HCT116 (cell line): ENCODE measurements at regions not wholly inside any gene's neighbourhood (a gene's known extent, or its start where the extent isn't known, plus 50 kb on each side); places are given as distances from the start of the nearest gene placed in this dataset.

ENCODE experiments used
- ATAC-seq: fragments of 200-7000 bp; cut with Tn5 transposase; 2 replicates; pipeline ENCODE4 v1.9.1; 2020; ENCODE audit warnings: mild to moderate bottlenecking, moderate library complexity
- BruUV-seq: library from RNA; stranded (reverse); fragments of 400-500 nt; replicated peaks from 2 replicates; lab custom pipeline; 2021; lab: Mats Ljungman, UMichigan
- CTCF ChIA-PET: fragments of 300-600 bp; sonication (Branson Sonifier 250); formaldehyde crosslinking; loops from one replicate; lab custom pipeline; 2021; ENCODE audit warnings: antibody characterized with exemption; lab: Charles Lee
- POLR2A ChIA-PET: fragments of 300-600, 350-600 bp; sonication (Branson Sonifier 250); formaldehyde crosslinking; loops from one replicate; lab custom pipeline; 2021; ENCODE audit warnings: antibody characterized with exemption; lab: Charles Lee
- RAD21 ChIA-PET, 2 experiments: fragments of 300-600 bp; sonication (Branson Sonifier 250); formaldehyde crosslinking; loops; one replicate each; lab custom pipeline; 2023; ENCODE audit warnings: low total read pairs in 2 of 2; ENCODE audit not compliant: uncharacterized antibody in 2 of 2, unreplicated experiment in 2 of 2, low non-redundant PET in 1 of 2; lab: Charles Lee
- DNase-seq: peaks from one replicate; pipeline ENCODE4 v3.0.0-alpha.2; 2010; ENCODE audit warnings: low read depth, low spot score
- H2AFZ ChIP-seq: fragments of 200-600 bp; shearing (Covaris generic), sonication (generic); 2 replicates; pipeline ENCODE4 v1.6.1; 2017; ENCODE audit warnings: low read depth, mixed run types, mixed read lengths, antibody characterized with exemption, low read length; ENCODE audit not compliant: poor library complexity, severe bottlenecking
- H3K27ac ChIP-seq: 2 replicates; pipeline ENCODE4 v1.5.1; 2012; ENCODE audit warnings: low read depth, low read length
- H3K27me3 ChIP-seq: fragments of 200-600 bp; sonication (generic); 2 replicates; pipeline ENCODE4 v1.6.1; 2016; ENCODE audit warnings: mixed run types, low read length, mixed read lengths; ENCODE audit not compliant: insufficient read depth
- H3K36me3 ChIP-seq, 2 experiments: fragments of 200-500 bp in 1 of 2; fragments of 200-600 bp in 1 of 2; sonication (Bioruptor generic) in 1 of 2; sonication (generic) in 1 of 2; 2 replicates each; pipeline versions ENCODE4 v1.5.1 to v1.6.1; 2014 to 2016; ENCODE audit warnings: low read length in 2 of 2, inconsistent platforms in 1 of 2, mixed read lengths in 1 of 2, mixed run types in 1 of 2; ENCODE audit not compliant: insufficient read depth in 2 of 2, control insufficient read depth in 1 of 2
- H3K4me1 ChIP-seq, 2 experiments: fragments of 200-600 bp in 1 of 2; sonication (generic) in 1 of 2; 2 replicates each; pipeline versions ENCODE4 v1.5.1 to v1.6.1; 2012 to 2017; ENCODE audit warnings: low read length in 2 of 2, inconsistent platforms in 1 of 2, mild to moderate bottlenecking in 1 of 2, mixed read lengths in 1 of 2, mixed run types in 1 of 2, moderate library complexity in 1 of 2; ENCODE audit not compliant: insufficient read depth in 2 of 2, control insufficient read depth in 1 of 2
- H3K4me2 ChIP-seq: fragments of 200-600 bp; sonication (generic); 2 replicates; pipeline ENCODE4 v1.6.1; 2017; ENCODE audit warnings: mixed run types, low read length, mixed read lengths
- H3K4me3 ChIP-seq, 2 experiments: fragments of 200-600 bp in 1 of 2; sonication (generic) in 1 of 2; replicated peaks in 1 of 2; 2 replicates each; pipeline ENCODE4 v1.5.1; 2011 to 2016; ENCODE audit warnings: low read length in 2 of 2, control low read depth in 1 of 2, low read depth in 1 of 2, mild to moderate bottlenecking in 1 of 2, mixed read lengths in 1 of 2, mixed run types in 1 of 2
- H3K79me2 ChIP-seq: fragments of 200-600 bp; sonication (generic); 2 replicates; pipeline ENCODE4 v1.6.1; 2017; ENCODE audit warnings: mild to moderate bottlenecking, mixed run types, low read length, moderate library complexity, mixed read lengths; ENCODE audit not compliant: insufficient read depth
- H3K9ac ChIP-seq: fragments of 200-600 bp; sonication (generic); 2 replicates; pipeline ENCODE4 v1.6.1; 2016; ENCODE audit warnings: low read length, mixed read lengths
- H3K9me2 ChIP-seq: fragments of 200-600 bp; sonication (generic), shearing (Covaris generic); 2 replicates; pipeline ENCODE4 v1.6.1; 2017; ENCODE audit warnings: mixed run types, mild to moderate bottlenecking, moderate library complexity; ENCODE audit not compliant: insufficient read depth
- H3K9me3 ChIP-seq, 2 experiments: fragments of 200-500 bp in 1 of 2; fragments of 200-600 bp in 1 of 2; sonication (Bioruptor generic) in 1 of 2; sonication (generic) in 1 of 2; 2 replicates each; pipeline ENCODE4 v1.6.1; 2014 to 2017; ENCODE audit warnings: low read length in 2 of 2, mixed read lengths in 2 of 2, inconsistent platforms in 1 of 2, low read depth in 1 of 2, mild to moderate bottlenecking in 1 of 2, mixed run types in 1 of 2, moderate library complexity in 1 of 2; ENCODE audit not compliant: control insufficient read depth in 1 of 2, insufficient read depth in 1 of 2
- H4K20me1 ChIP-seq: fragments of 200-600 bp; sonication (generic), shearing (Covaris generic); 2 replicates; pipeline ENCODE4 v1.6.1; 2017; ENCODE audit warnings: mixed run types, mild to moderate bottlenecking, moderate library complexity; ENCODE audit not compliant: insufficient read depth
- CBX3 ChIP-seq: IDR thresholded peaks from 2 replicates; pipeline ENCODE4 v1.6.1; 2012; ENCODE audit warnings: low read depth
- CEBPB ChIP-seq: IDR thresholded peaks from 2 replicates; pipeline ENCODE4 v1.6.1; 2012; ENCODE audit warnings: low read depth
- EGR1 ChIP-seq: IDR thresholded peaks from 2 replicates; pipeline ENCODE4 v1.6.1; 2012; ENCODE audit warnings: low read depth
- ELF1 ChIP-seq: IDR thresholded peaks from 2 replicates; pipeline ENCODE4 v1.6.1; 2012; ENCODE audit warnings: low read depth, borderline replicate concordance
- EZH2phosphoT487 ChIP-seq: fragments of 200-600 bp; IDR thresholded peaks from 2 replicates; pipeline ENCODE4 v1.6.1; 2018; ENCODE audit warnings: antibody characterized with exemption, borderline replicate concordance
- FOSL1 ChIP-seq: IDR thresholded peaks from 2 replicates; pipeline ENCODE4 v1.6.1; 2012; ENCODE audit warnings: low read depth
- POLR2A ChIP-seq: IDR thresholded peaks from 2 replicates; pipeline ENCODE4 v1.7.0; 2011; ENCODE audit warnings: borderline replicate concordance; ENCODE audit not compliant: insufficient read depth, insufficient read length; ENCODE audit errors: extremely low read depth
- POLR2AphosphoS5 ChIP-seq: IDR thresholded peaks from 2 replicates; pipeline ENCODE4 v1.6.1; 2011; ENCODE audit warnings: mild to moderate bottlenecking, low read depth, low read length, moderate library complexity
- SIN3A ChIP-seq: IDR thresholded peaks from 2 replicates; pipeline ENCODE4 v1.6.1; 2012; ENCODE audit warnings: low read depth
- YY1 ChIP-seq: IDR thresholded peaks from 2 replicates; pipeline ENCODE4 v1.6.1; 2011; ENCODE audit warnings: low read length, low read depth, moderate library complexity, mild to moderate bottlenecking; ENCODE audit not compliant: insufficient replicate concordance; ENCODE audit errors: extremely low read depth
- intact Hi-C: fragments of 100-400 bp; cut with micrococcal nuclease; formaldehyde crosslinking; loops from 2 replicates; pipeline ENCODE4 v1.10.0; 2022
- TF ChIP-seq, protein P1 (sequence below): IDR thresholded peaks from 2 replicates; pipeline ENCODE4 v1.6.1; 2012; ENCODE audit warnings: low read depth
- TF ChIP-seq, protein P2 (sequence below): IDR thresholded peaks from 2 replicates; pipeline ENCODE4 v1.6.1; 2011; ENCODE audit warnings: mild to moderate bottlenecking, low read length, moderate library complexity; ENCODE audit not compliant: insufficient replicate concordance; ENCODE audit errors: extremely low read depth

DNA sequence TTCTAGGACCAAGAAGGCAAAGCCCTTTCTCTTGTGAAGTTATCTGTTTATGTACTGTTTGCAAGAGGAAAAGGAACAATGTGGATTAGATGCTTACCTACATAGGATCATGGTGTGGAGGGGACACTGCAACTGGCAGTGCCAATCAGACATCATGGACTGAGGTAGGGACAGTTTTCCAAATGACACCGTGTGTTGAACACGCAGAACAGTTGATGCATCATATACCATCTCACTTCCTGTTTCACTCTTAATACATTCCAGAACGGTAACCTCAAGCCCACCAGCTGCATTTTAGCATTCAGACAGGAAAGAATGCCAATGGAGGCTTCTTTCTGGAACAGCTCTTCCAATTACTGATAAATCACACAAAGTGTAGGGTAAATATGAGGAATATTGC, 397.7 kb upstream of the LMCD1 start (continued):
- TF ChIP-seq, protein P1, sequence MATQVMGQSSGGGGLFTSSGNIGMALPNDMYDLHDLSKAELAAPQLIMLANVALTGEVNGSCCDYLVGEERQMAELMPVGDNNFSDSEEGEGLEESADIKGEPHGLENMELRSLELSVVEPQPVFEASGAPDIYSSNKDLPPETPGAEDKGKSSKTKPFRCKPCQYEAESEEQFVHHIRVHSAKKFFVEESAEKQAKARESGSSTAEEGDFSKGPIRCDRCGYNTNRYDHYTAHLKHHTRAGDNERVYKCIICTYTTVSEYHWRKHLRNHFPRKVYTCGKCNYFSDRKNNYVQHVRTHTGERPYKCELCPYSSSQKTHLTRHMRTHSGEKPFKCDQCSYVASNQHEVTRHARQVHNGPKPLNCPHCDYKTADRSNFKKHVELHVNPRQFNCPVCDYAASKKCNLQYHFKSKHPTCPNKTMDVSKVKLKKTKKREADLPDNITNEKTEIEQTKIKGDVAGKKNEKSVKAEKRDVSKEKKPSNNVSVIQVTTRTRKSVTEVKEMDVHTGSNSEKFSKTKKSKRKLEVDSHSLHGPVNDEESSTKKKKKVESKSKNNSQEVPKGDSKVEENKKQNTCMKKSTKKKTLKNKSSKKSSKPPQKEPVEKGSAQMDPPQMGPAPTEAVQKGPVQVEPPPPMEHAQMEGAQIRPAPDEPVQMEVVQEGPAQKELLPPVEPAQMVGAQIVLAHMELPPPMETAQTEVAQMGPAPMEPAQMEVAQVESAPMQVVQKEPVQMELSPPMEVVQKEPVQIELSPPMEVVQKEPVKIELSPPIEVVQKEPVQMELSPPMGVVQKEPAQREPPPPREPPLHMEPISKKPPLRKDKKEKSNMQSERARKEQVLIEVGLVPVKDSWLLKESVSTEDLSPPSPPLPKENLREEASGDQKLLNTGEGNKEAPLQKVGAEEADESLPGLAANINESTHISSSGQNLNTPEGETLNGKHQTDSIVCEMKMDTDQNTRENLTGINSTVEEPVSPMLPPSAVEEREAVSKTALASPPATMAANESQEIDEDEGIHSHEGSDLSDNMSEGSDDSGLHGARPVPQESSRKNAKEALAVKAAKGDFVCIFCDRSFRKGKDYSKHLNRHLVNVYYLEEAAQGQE, result no peak
- no peak for TF ChIP-seq POLR2A
- no peak for TF ChIP-seq FOSL1
- TF ChIP-seq CEBPB, result no peak
- no peak for TF ChIP-seq ELF1
- TF ChIP-seq POLR2AphosphoS5, result no peak
- TF ChIP-seq EGR1, result no peak
- no peak for TF ChIP-seq YY1

- H3K9me3 ChIP-seq, result no peaks in the 10 kb centered on the region
- no peaks in the 10 kb centered on the region for H4K20me1 ChIP-seq
- H3K36me3 ChIP-seq, result no peaks in the 10 kb centered on the region
- no TSS peak for BruUV-seq
- POLR2A ChIA-PET, result no interaction called here
- no peaks in the 10 kb centered on the region for H3K27me3 ChIP-seq
- H2AFZ ChIP-seq, result no peak overlapping the region
- no peak for TF ChIP-seq YY1
- no peak for TF ChIP-seq FOSL1
- no peak for TF ChIP-seq EZH2phosphoT487
- no peak for TF ChIP-seq POLR2AphosphoS5
- no peak for TF ChIP-seq CBX3
- TF ChIP-seq, protein P2, sequence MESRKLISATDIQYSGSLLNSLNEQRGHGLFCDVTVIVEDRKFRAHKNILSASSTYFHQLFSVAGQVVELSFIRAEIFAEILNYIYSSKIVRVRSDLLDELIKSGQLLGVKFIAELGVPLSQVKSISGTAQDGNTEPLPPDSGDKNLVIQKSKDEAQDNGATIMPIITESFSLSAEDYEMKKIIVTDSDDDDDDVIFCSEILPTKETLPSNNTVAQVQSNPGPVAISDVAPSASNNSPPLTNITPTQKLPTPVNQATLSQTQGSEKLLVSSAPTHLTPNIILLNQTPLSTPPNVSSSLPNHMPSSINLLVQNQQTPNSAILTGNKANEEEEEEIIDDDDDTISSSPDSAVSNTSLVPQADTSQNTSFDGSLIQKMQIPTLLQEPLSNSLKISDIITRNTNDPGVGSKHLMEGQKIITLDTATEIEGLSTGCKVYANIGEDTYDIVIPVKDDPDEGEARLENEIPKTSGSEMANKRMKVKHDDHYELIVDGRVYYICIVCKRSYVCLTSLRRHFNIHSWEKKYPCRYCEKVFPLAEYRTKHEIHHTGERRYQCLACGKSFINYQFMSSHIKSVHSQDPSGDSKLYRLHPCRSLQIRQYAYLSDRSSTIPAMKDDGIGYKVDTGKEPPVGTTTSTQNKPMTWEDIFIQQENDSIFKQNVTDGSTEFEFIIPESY, result no peak
- no peak for TF ChIP-seq CEBPB
- TF ChIP-seq SIN3A, result no peak
- H3K9me2 ChIP-seq, result no peaks in the 10 kb centered on the region
- intact Hi-C loops, result loop anchor here (5.0 kb wide), 1 partner anchor 820 kb away; no protein-coding TSS in a partner anchor
- no peak overlapping the region for H3K27ac ChIP-seq
- H3K79me2 ChIP-seq, result no peaks in the 10 kb centered on the region
- RAD21 ChIA-PET, result no interaction called here
- H3K9ac ChIP-seq, result no peak overlapping the region
- ATAC-seq, result no peak
- H3K4me3 ChIP-seq, result no peak overlapping the region
- H3K4me1 ChIP-seq, result 0 out of 4 replicates have a peak, but pooled peaks cover 0 to 3% of the 10 kb centered on the region in 2 experiments
- CTCF ChIA-PET, result no interaction called here
- no peak overlapping the region for H3K4me2 ChIP-seq
- DNase-seq, result no peak
Measured at GRCh38 chr3:8106921-8107320, 394.7 kb upstream of the LMCD1 start.
